Esophagus (tissue), 2 donors: ENCODE measurements at regions not wholly inside any gene's neighbourhood (a gene's known extent, or its start where the extent isn't known, plus 50 kb on each side); places are given as distances from the start of the nearest gene placed in this dataset.

Source experiments
- H3K27ac ChIP-seq, 2 donors: one replicate each; pipeline ENCODE4 v1.5.1; 2013; ENCODE audit warnings: low read depth in 2 of 2, mild to moderate bottlenecking in 2 of 2, inconsistent platforms in 1 of 2, low read length in 1 of 2, moderate library complexity in 1 of 2
- H3K27me3 ChIP-seq, 2 donors: one replicate each; pipeline ENCODE4 v1.6.1; 2013; ENCODE audit warnings: low read length in 2 of 2, control low read depth in 1 of 2, mild to moderate bottlenecking in 1 of 2; ENCODE audit not compliant: insufficient read depth in 2 of 2, control insufficient read depth in 1 of 2
- H3K36me3 ChIP-seq, 2 donors: one replicate each; pipeline ENCODE4 v1.6.1; 2013; ENCODE audit warnings: low read length in 1 of 2; ENCODE audit not compliant: control insufficient read depth in 2 of 2, insufficient read depth in 2 of 2
- H3K4me1 ChIP-seq, 2 donors: one replicate each; pipeline ENCODE4 v1.6.1; 2013; ENCODE audit warnings: low read length in 1 of 2; ENCODE audit not compliant: control insufficient read depth in 2 of 2, insufficient read depth in 2 of 2
- H3K4me3 ChIP-seq, 2 donors: one replicate each; pipeline ENCODE4 v1.5.1; 2013; ENCODE audit warnings: low read length in 2 of 2, mild to moderate bottlenecking in 2 of 2, low read depth in 1 of 2, moderate library complexity in 1 of 2
- H3K9me3 ChIP-seq, 2 donors: one replicate each; pipeline ENCODE4 v1.6.1; 2013; ENCODE audit warnings: mild to moderate bottlenecking in 2 of 2, low read depth in 1 of 2, low read length in 1 of 2, moderate library complexity in 1 of 2; ENCODE audit not compliant: control insufficient read depth in 2 of 2, insufficient read depth in 1 of 2
- WGBS, 2 donors: extraction: QIAGEN DNeasy Blood & Tissue Kit; methylation state at CpG; one replicate each; pipeline ENCODE4 v1.1.7; 2013; 5-methylcytosine and 5-hydroxymethylcytosine counted together
- donor health status: healthy with polysubstance abuse.
- donor health status: Bipolar disorder and iron deficiency.

- Histone ChIP-seq H3K4me3 (no peak overlapping the region), H3K4me1 (peaks cover 0 to 3% of the 10 kb centered on the region in 2 donors), H3K9me3 (peaks cover 0 to 2% of the 10 kb centered on the region in 2 donors), H3K36me3 (no peaks in the 10 kb centered on the region), H3K27ac (no peak overlapping the region), H3K27me3 (no peaks in the 10 kb centered on the region)
- WGBS, 2 donors, result 33 to 47% methylated on average over 4 of the region's 4 CpGs
Observed at GRCh38 chr2:19070886-19071285, 287.5 kb downstream of the OSR1 start.

GRCh38 chr2:19068206-19068605 lies 290.2 kb downstream of the OSR1 start:
- H3K36me3 ChIP-seq, result no peaks in the 10 kb centered on the region
- 85 to 88% methylated on average over 2 of the region's 2 CpGs for WGBS, 2 donors
- no peak overlapping the region for H3K27ac ChIP-seq
- H3K9me3 ChIP-seq, result no peaks in the 10 kb centered on the region
- peaks cover 0 to under 1% of the 10 kb centered on the region in 2 donors for H3K4me1 ChIP-seq
- H3K27me3 ChIP-seq, result no peaks in the 10 kb centered on the region
- no peak overlapping the region for H3K4me3 ChIP-seq

GRCh38 chr2:19062370-19062769 lies 296.1 kb downstream of the OSR1 start:
- no peak overlapping the region for H3K4me3 ChIP-seq
- no peaks in the 10 kb centered on the region for H3K36me3 ChIP-seq
- no peak overlapping the region for H3K27ac ChIP-seq
- no peaks in the 10 kb centered on the region for H3K4me1 ChIP-seq
- H3K9me3 ChIP-seq, result no peaks in the 10 kb centered on the region
- H3K27me3 ChIP-seq, result no peaks in the 10 kb centered on the region
- 90 to 95% methylated on average over 1 of the region's 1 CpG for WGBS, 2 donors

- 42 to 52% methylated on average over 1 of the region's 1 CpG for WGBS, 2 donors
- Histone ChIP-seq H3K4me1 (no peaks in the 10 kb centered on the region), H3K9me3 (no peaks in the 10 kb centered on the region), H3K36me3 (no peaks in the 10 kb centered on the region), H3K4me3 (no peak overlapping the region), H3K27me3 (no peaks in the 10 kb centered on the region), H3K27ac (no peak overlapping the region)
Observed at GRCh38 chr2:19059076-19059475, 299.3 kb downstream of the OSR1 start.

GRCh38 chr2:19051203-19051831 lies 307.1 kb downstream of the OSR1 start:
- Histone ChIP-seq H3K4me3 (no peak overlapping the region), H3K4me1 (no peaks in the 10 kb centered on the region), H3K36me3 (no peaks in the 10 kb centered on the region), H3K27ac (no peak overlapping the region), H3K9me3 (no peaks in the 10 kb centered on the region), H3K27me3 (no peaks in the 10 kb centered on the region)
- 86 to 89% methylated on average over 5 of the region's 5 CpGs for WGBS, 2 donors

GRCh38 chr2:19050354-19050753 lies 308.1 kb downstream of the OSR1 start:
- Histone ChIP-seq H3K9me3 (no peaks in the 10 kb centered on the region), H3K27me3 (no peaks in the 10 kb centered on the region), H3K36me3 (no peaks in the 10 kb centered on the region), H3K4me1 (no peaks in the 10 kb centered on the region), H3K27ac (no peak overlapping the region), H3K4me3 (no peak overlapping the region)

GRCh38 chr2:19048593-19049266 lies 309.7 kb downstream of the OSR1 start:
- Histone ChIP-seq H3K36me3 (no peaks in the 10 kb centered on the region), H3K27me3 (no peaks in the 10 kb centered on the region), H3K27ac (no peak overlapping the region), H3K4me3 (no peak overlapping the region), H3K4me1 (no peaks in the 10 kb centered on the region), H3K9me3 (no peaks in the 10 kb centered on the region)
- 64 to 66% methylated on average over 5 of the region's 5 CpGs for WGBS, 2 donors

GRCh38 chr2:19046986-19047780 lies 311.2 kb downstream of the OSR1 start:
- H3K4me3 ChIP-seq, result no peak overlapping the region
- H3K27ac ChIP-seq, result no peak overlapping the region
- H3K36me3 ChIP-seq, result no peaks in the 10 kb centered on the region
- H3K4me1 ChIP-seq, result no peaks in the 10 kb centered on the region
- WGBS, 2 donors, result 58 to 78% methylated on average over 4 of the region's 4 CpGs
- no peaks in the 10 kb centered on the region for H3K9me3 ChIP-seq
- no peaks in the 10 kb centered on the region for H3K27me3 ChIP-seq

GRCh38 chr2:19045151-19045550 lies 313.3 kb downstream of the OSR1 start:
- no peaks in the 10 kb centered on the region for H3K36me3 ChIP-seq
- H3K27me3 ChIP-seq, result no peaks in the 10 kb centered on the region
- no peaks in the 10 kb centered on the region for H3K4me1 ChIP-seq
- WGBS, 2 donors, result 69 to 74% methylated on average over 4 of the region's 4 CpGs
- H3K4me3 ChIP-seq, result no peak overlapping the region
- no peaks in the 10 kb centered on the region for H3K9me3 ChIP-seq
- H3K27ac ChIP-seq, result no peak overlapping the region
